Natural killer cell (primary cell): ENCODE measurements at regions not wholly inside any gene's neighbourhood (a gene's known extent, or its start where the extent isn't known, plus 50 kb on each side); places are given as distances from the start of the nearest gene placed in this dataset.

Experiments
- ATAC-seq, 3 donors: fragments of 150-1000 bp in 2 of 3; fragments of 200-7000 bp in 1 of 3; cut with Tn5 transposase; 1 replicate in 1 of 3; 2 replicates in 2 of 3; pipeline ENCODE4 v1.10.0; 2021; ENCODE audit warnings: mild to moderate bottlenecking in 2 of 3, moderate library complexity in 2 of 3
- DNase-seq, 2 donors: peaks; one replicate each; pipeline versions ENCODE4 v3.0.0 to v3.0.0-alpha.2; 2013 to 2021; ENCODE audit warnings: mixed read lengths in 1 of 2
- H3K27ac ChIP-seq: one replicate; pipeline ENCODE4 v1.5.1; 2013; ENCODE audit warnings: mild to moderate bottlenecking, low read length
- H3K27me3 ChIP-seq: one replicate; pipeline ENCODE4 v1.6.1; 2013; ENCODE audit warnings: low read length; ENCODE audit not compliant: control insufficient read depth, insufficient read depth
- H3K36me3 ChIP-seq: one replicate; pipeline ENCODE4 v1.6.1; 2013; ENCODE audit warnings: low read length; ENCODE audit not compliant: control insufficient read depth, insufficient read depth
- H3K4me1 ChIP-seq: one replicate; pipeline ENCODE4 v1.6.1; 2013; ENCODE audit warnings: low read length; ENCODE audit not compliant: control insufficient read depth, insufficient read depth
- H3K4me3 ChIP-seq: one replicate; pipeline ENCODE4 v1.5.1; 2013; ENCODE audit warnings: low read length
- H3K9me3 ChIP-seq: one replicate; pipeline ENCODE4 v1.6.1; 2013; ENCODE audit warnings: low read length; ENCODE audit not compliant: control insufficient read depth, insufficient read depth
- H3K27ac Mint-ChIP-seq, 2 donors: one replicate each; pipeline ENCODE4 v1.8.0; 2022; ENCODE audit warnings: mild to moderate bottlenecking in 2 of 2, mixed read lengths in 2 of 2, moderate library complexity in 1 of 2
- H3K27me3 Mint-ChIP-seq, 2 donors: one replicate each; pipeline ENCODE4 v1.8.0; 2022; ENCODE audit warnings: low read depth in 2 of 2, mixed read lengths in 2 of 2
- H3K36me3 Mint-ChIP-seq: one replicate; pipeline ENCODE4 v1.8.0; 2022; ENCODE audit warnings: mixed read lengths
- H3K4me1 Mint-ChIP-seq, 2 donors: one replicate each; pipeline ENCODE4 v1.8.0; 2022; ENCODE audit warnings: mixed read lengths in 2 of 2
- H3K4me3 Mint-ChIP-seq: one replicate; pipeline ENCODE4 v1.8.0; 2022; ENCODE audit warnings: mild to moderate bottlenecking, moderate library complexity, mixed read lengths
- H3K9me3 Mint-ChIP-seq, 2 donors: one replicate each; pipeline ENCODE4 v1.8.0; 2022; ENCODE audit warnings: mixed read lengths in 2 of 2
- WGBS: methylation state at CpG from one replicate; pipeline ENCODE4 v1.1.7; 2013; ENCODE audit warnings: missing lambda C conversion rate; ENCODE audit not compliant: insufficient coverage; 5-methylcytosine and 5-hydroxymethylcytosine counted together
- intact Hi-C: fragments of 100-400 bp; cut with micrococcal nuclease; formaldehyde crosslinking; loops from one replicate; pipeline ENCODE4 v1.14.2; 2022
- TF ChIP-seq, protein P1 (sequence below): fragments of 200-600 bp; IDR thresholded peaks from one replicate; pipeline ENCODE4 v1.8.0; 2022; ENCODE audit warnings: antibody characterized with exemption

DNA sequence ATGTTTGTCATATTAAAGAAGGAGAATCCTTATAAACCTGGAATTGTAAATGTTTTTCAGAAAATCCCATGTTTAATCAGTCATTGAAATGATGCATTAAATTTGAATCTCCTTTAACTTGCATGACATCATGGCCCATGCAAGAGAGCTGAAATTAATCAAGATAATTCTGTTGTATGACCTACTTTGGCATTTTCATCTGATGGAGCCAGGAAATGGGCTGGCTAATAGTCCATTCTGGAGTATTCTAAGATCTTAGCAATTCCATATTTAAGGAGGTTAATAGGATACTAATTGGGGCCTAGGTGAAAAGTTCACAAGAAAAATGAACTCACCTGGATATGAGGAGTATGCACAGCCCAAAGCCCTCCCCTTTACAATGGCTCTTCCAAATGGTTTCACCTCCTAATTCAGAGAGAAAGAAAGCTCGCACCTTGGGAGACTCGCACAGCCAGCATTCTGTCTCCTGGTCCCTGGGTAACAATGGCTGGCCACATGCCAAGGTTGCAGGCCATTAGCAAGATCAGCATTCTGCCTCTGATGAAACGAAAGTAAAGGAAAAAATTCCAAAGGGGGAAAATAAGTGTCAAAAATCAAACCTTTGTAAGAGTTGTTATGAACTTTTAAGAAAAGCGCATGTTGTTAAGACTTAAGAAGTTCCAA, 786.4 kb downstream of the MCTP2 start:
- Mint-ChIP-seq H3K9me3 (peaks cover 0 to 3% of the 10 kb centered on the region in 2 donors), H3K36me3 (no peaks in the 10 kb centered on the region), H3K27me3 (no peaks in the 10 kb centered on the region), H3K4me3 (no peak overlapping the region), H3K4me1 (no peaks in the 10 kb centered on the region), H3K27ac (no peak overlapping the region)
- Histone ChIP-seq H3K4me1 (no peaks in the 10 kb centered on the region), H3K4me3 (no peak overlapping the region), H3K27ac (no peak overlapping the region), H3K27me3 (no peaks in the 10 kb centered on the region), H3K9me3 (no peaks in the 10 kb centered on the region), H3K36me3 (no peaks in the 10 kb centered on the region)
- DNase-seq (no peak), ATAC-seq (no peak)
- TF ChIP-seq, protein P1, sequence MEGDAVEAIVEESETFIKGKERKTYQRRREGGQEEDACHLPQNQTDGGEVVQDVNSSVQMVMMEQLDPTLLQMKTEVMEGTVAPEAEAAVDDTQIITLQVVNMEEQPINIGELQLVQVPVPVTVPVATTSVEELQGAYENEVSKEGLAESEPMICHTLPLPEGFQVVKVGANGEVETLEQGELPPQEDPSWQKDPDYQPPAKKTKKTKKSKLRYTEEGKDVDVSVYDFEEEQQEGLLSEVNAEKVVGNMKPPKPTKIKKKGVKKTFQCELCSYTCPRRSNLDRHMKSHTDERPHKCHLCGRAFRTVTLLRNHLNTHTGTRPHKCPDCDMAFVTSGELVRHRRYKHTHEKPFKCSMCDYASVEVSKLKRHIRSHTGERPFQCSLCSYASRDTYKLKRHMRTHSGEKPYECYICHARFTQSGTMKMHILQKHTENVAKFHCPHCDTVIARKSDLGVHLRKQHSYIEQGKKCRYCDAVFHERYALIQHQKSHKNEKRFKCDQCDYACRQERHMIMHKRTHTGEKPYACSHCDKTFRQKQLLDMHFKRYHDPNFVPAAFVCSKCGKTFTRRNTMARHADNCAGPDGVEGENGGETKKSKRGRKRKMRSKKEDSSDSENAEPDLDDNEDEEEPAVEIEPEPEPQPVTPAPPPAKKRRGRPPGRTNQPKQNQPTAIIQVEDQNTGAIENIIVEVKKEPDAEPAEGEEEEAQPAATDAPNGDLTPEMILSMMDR: no peak
- intact Hi-C loops: no loop called here
- WGBS: 87% methylated on average over 3 of the region's 4 CpGs

DNA sequence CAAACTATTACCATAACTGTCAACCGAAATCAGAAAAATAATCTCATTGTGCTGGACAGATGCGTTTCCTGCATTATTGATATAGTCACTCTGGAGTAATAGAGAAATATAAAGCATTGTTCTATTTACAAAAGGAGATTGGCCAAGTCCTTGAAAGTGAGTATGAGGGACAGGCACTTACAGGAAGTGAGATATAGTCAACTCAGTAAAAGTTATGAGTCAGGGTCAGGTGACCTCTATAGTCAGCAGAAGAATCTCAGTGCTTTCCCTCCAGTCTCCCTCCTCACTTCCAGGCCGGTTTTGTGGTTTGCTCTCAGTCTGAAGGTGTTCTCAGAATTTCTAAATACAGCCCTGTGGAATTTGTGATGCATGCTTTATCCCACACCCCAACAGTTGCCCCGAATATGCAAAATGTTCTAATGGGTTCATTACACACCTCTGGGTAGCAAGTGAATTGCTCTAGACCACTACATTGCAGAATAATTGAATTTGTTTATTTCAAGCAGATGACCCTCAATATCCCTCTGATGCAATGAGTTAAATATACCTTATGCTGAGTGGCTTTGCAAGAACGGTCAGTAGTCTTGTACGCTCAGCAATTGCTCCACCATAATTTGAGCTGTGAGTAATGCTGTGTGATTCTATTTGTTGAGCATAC, 787.7 kb downstream of the MCTP2 start:
- Mint-ChIP-seq H3K36me3 (no peaks in the 10 kb centered on the region), H3K9me3 (peaks cover 0 to 3% of the 10 kb centered on the region in 2 donors), H3K27ac (no peak overlapping the region), H3K27me3 (no peaks in the 10 kb centered on the region), H3K4me1 (no peaks in the 10 kb centered on the region), H3K4me3 (no peak overlapping the region)
- intact Hi-C loops: no loop called here
- Histone ChIP-seq H3K36me3 (no peaks in the 10 kb centered on the region), H3K4me3 (no peak overlapping the region), H3K4me1 (no peaks in the 10 kb centered on the region), H3K27me3 (no peaks in the 10 kb centered on the region), H3K9me3 (no peaks in the 10 kb centered on the region), H3K27ac (no peak overlapping the region)
- TF ChIP-seq, protein P1: no peak
- no peak for DNase-seq
- WGBS: 84% methylated on average over 4 of the region's 6 CpGs
- peak in 1 of 3 donors; percentile 24 for ATAC-seq

DNA sequence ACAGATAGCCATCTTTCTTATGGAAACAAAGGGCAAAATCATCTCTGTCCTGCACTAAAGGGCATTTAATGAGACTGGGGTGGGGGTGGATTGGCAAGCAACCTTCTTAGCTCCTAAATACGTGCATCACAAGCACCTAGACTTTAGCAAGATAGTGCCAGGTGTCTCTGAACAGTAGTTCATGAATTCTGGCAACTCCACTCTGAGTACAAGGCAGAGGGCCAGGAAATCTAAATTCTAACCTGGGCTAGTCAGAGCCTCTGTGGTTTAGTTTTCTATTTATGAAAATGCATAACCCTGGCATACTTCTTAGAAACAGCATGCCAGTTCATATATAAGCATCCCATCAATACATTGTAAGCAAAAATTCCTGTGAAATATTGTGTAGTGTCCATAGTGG, 788.5 kb downstream of the MCTP2 start:
- Mint-ChIP-seq H3K9me3 (peaks cover 0 to 3% of the 10 kb centered on the region in 2 donors), H3K4me1 (no peaks in the 10 kb centered on the region), H3K27ac (no peak overlapping the region), H3K36me3 (no peaks in the 10 kb centered on the region), H3K27me3 (no peaks in the 10 kb centered on the region), H3K4me3 (no peak overlapping the region)
- no peak for DNase-seq
- WGBS: 92% methylated on average over 1 of the region's 1 CpG
- Histone ChIP-seq H3K9me3 (no peaks in the 10 kb centered on the region), H3K4me1 (no peaks in the 10 kb centered on the region), H3K27ac (no peak overlapping the region), H3K4me3 (no peak overlapping the region), H3K36me3 (no peaks in the 10 kb centered on the region), H3K27me3 (no peaks in the 10 kb centered on the region)
- intact Hi-C loops: no loop called here
- TF ChIP-seq, protein P1: no peak
- ATAC-seq: no peak
